ENCODE measurements at regions not wholly inside any gene's neighbourhood (a gene's known extent, or its start where the extent isn't known, plus 50 kb on each side); places are given as distances from the start of the nearest gene placed in this dataset.

GRCh38 chr10:29028486-29028885 lies 260.4 kb upstream of the LYZL1 start:
- Histone ChIP-seq H3K4me1 (ENCODE audit: control insufficient read depth, insufficient read depth, low read length, unreplicated experiment) (peaks cover 6% of the 10 kb centered on the region), H3K79me2 (ENCODE audit: control insufficient read depth, insufficient read depth, low read length, unreplicated experiment) (no peaks in the 10 kb centered on the region), H3K4me3 (ENCODE audit: low read depth, low read length) (no peak overlapping the region), H2AFZ (ENCODE audit: low read length, unreplicated experiment) (no peak overlapping the region), H3K27ac (ENCODE audit: low read depth, low read length) (no peak overlapping the region), H3K36me3 (ENCODE audit: insufficient read depth, low read length) (no peaks in the 10 kb centered on the region), H3K27me3 (ENCODE audit: insufficient read depth, low read length) (peaks cover 13% of the 10 kb centered on the region)

GRCh38 chr10:29030900-29031299 lies 258.0 kb upstream of the LYZL1 start:
- Histone ChIP-seq H3K36me3 (ENCODE audit: insufficient read depth, low read length) (no peaks in the 10 kb centered on the region), H2AFZ (ENCODE audit: low read length, unreplicated experiment) (no peak overlapping the region), H3K4me1 (ENCODE audit: control insufficient read depth, insufficient read depth, low read length, unreplicated experiment) (no peaks in the 10 kb centered on the region), H3K27ac (ENCODE audit: low read depth, low read length) (no peak overlapping the region), H3K79me2 (ENCODE audit: control insufficient read depth, insufficient read depth, low read length, unreplicated experiment) (no peaks in the 10 kb centered on the region), H3K4me3 (ENCODE audit: low read depth, low read length) (no peak overlapping the region), H3K27me3 (ENCODE audit: insufficient read depth, low read length) (peaks cover 11% of the 10 kb centered on the region)

GRCh38 chr10:29032169-29032568 lies 256.7 kb upstream of the LYZL1 start:
- no peak overlapping the region for H3K27ac ChIP-seq (ENCODE audit: low read depth, low read length)
- no peak overlapping the region for H3K4me3 ChIP-seq (ENCODE audit: low read depth, low read length)
- no peaks in the 10 kb centered on the region for H3K4me1 ChIP-seq (ENCODE audit: control insufficient read depth, insufficient read depth, low read length, unreplicated experiment)

GRCh38 chr10:29033311-29033940 lies 255.4 kb upstream of the LYZL1 start:
- Histone ChIP-seq H2AFZ (ENCODE audit: low read length, unreplicated experiment) (no peak overlapping the region), H3K27ac (ENCODE audit: low read depth, low read length) (no peak overlapping the region), H3K27me3 (ENCODE audit: insufficient read depth, low read length) (no peaks in the 10 kb centered on the region), H3K4me3 (ENCODE audit: low read depth, low read length) (no peak overlapping the region), H3K36me3 (ENCODE audit: insufficient read depth, low read length) (no peaks in the 10 kb centered on the region), H3K4me1 (ENCODE audit: control insufficient read depth, insufficient read depth, low read length, unreplicated experiment) (no peaks in the 10 kb centered on the region), H3K79me2 (ENCODE audit: control insufficient read depth, insufficient read depth, low read length, unreplicated experiment) (no peaks in the 10 kb centered on the region)

More at GRCh38 chr10:29032169-29032568, 256.7 kb upstream of the LYZL1 start:
- no peak overlapping the region for H2AFZ ChIP-seq (ENCODE audit: low read length, unreplicated experiment)
- H3K36me3 ChIP-seq (ENCODE audit: insufficient read depth, low read length) = no peaks in the 10 kb centered on the region
- H3K79me2 ChIP-seq (ENCODE audit: control insufficient read depth, insufficient read depth, low read length, unreplicated experiment) = no peaks in the 10 kb centered on the region
- H3K27me3 ChIP-seq (ENCODE audit: insufficient read depth, low read length) = peaks cover under 1% of the 10 kb centered on the region; the same call in 1 of the 2 replicates

- Histone ChIP-seq H3K4me3 (ENCODE audit: low read depth, low read length) (no peak overlapping the region), H3K27ac (ENCODE audit: low read depth, low read length) (no peak overlapping the region), H3K79me2 (ENCODE audit: control insufficient read depth, insufficient read depth, low read length, unreplicated experiment) (no peaks in the 10 kb centered on the region), H3K36me3 (ENCODE audit: insufficient read depth, low read length) (no peaks in the 10 kb centered on the region), H2AFZ (ENCODE audit: low read length, unreplicated experiment) (no peak overlapping the region), H3K4me1 (ENCODE audit: control insufficient read depth, insufficient read depth, low read length, unreplicated experiment) (peaks cover 5% of the 10 kb centered on the region), H3K27me3 (ENCODE audit: insufficient read depth, low read length) (no peaks in the 10 kb centered on the region)
Measured at GRCh38 chr10:29034592-29034991, 254.3 kb upstream of the LYZL1 start.

GRCh38 chr10:29035721-29036120 lies 253.1 kb upstream of the LYZL1 start:
- Histone ChIP-seq H2AFZ (ENCODE audit: low read length, unreplicated experiment) (no peak overlapping the region), H3K79me2 (ENCODE audit: control insufficient read depth, insufficient read depth, low read length, unreplicated experiment) (no peaks in the 10 kb centered on the region), H3K27me3 (ENCODE audit: insufficient read depth, low read length) (no peaks in the 10 kb centered on the region), H3K36me3 (ENCODE audit: insufficient read depth, low read length) (no peaks in the 10 kb centered on the region), H3K27ac (ENCODE audit: low read depth, low read length) (no peak overlapping the region), H3K4me3 (ENCODE audit: low read depth, low read length) (no peak overlapping the region), H3K4me1 (ENCODE audit: control insufficient read depth, insufficient read depth, low read length, unreplicated experiment) (peaks cover 16% of the 10 kb centered on the region)

- Histone ChIP-seq H2AFZ (ENCODE audit: low read length, unreplicated experiment) (no peak overlapping the region), H3K27ac (ENCODE audit: low read depth, low read length) (no peak overlapping the region), H3K27me3 (ENCODE audit: insufficient read depth, low read length) (no peaks in the 10 kb centered on the region), H3K79me2 (ENCODE audit: control insufficient read depth, insufficient read depth, low read length, unreplicated experiment) (no peaks in the 10 kb centered on the region), H3K4me1 (ENCODE audit: control insufficient read depth, insufficient read depth, low read length, unreplicated experiment) (peaks cover 21% of the 10 kb centered on the region), H3K4me3 (ENCODE audit: low read depth, low read length) (no peak overlapping the region), H3K36me3 (ENCODE audit: insufficient read depth, low read length) (no peaks in the 10 kb centered on the region)
Measured at GRCh38 chr10:29037348-29038113, 251.3 kb upstream of the LYZL1 start.

GRCh38 chr10:29039091-29039490 lies 249.8 kb upstream of the LYZL1 start:
- H3K27me3 ChIP-seq (ENCODE audit: insufficient read depth, low read length) = no peaks in the 10 kb centered on the region
- no peak overlapping the region for H2AFZ ChIP-seq (ENCODE audit: low read length, unreplicated experiment)
- H3K36me3 ChIP-seq (ENCODE audit: insufficient read depth, low read length) = no peaks in the 10 kb centered on the region
- H3K79me2 ChIP-seq (ENCODE audit: control insufficient read depth, insufficient read depth, low read length, unreplicated experiment) = no peaks in the 10 kb centered on the region
- H3K27ac ChIP-seq (ENCODE audit: low read depth, low read length) = no peak overlapping the region
- no peak overlapping the region for H3K4me3 ChIP-seq (ENCODE audit: low read depth, low read length)
- H3K4me1 ChIP-seq (ENCODE audit: control insufficient read depth, insufficient read depth, low read length, unreplicated experiment) = peaks cover 21% of the 10 kb centered on the region

GRCh38 chr10:29039677-29040189 lies 249.1 kb upstream of the LYZL1 start:
- Histone ChIP-seq H3K27ac (ENCODE audit: low read depth, low read length) (peak overlapping the region; percentile 25; the same call in 1 of the 2 replicates), H3K36me3 (ENCODE audit: insufficient read depth, low read length) (no peaks in the 10 kb centered on the region), H2AFZ (ENCODE audit: low read length, unreplicated experiment) (no peak overlapping the region), H3K4me3 (ENCODE audit: low read depth, low read length) (no peak overlapping the region), H3K79me2 (ENCODE audit: control insufficient read depth, insufficient read depth, low read length, unreplicated experiment) (no peaks in the 10 kb centered on the region), H3K4me1 (ENCODE audit: control insufficient read depth, insufficient read depth, low read length, unreplicated experiment) (peaks cover 21% of the 10 kb centered on the region), H3K27me3 (ENCODE audit: insufficient read depth, low read length) (no peaks in the 10 kb centered on the region)

- H3K4me3 ChIP-seq (ENCODE audit: low read depth, low read length) = no peak overlapping the region; the same call in 1 of the 2 replicates
- no peaks in the 10 kb centered on the region for H3K27me3 ChIP-seq (ENCODE audit: insufficient read depth, low read length)
- H3K27ac ChIP-seq (ENCODE audit: low read depth, low read length) = no peak overlapping the region
- peak overlapping the region; percentile 67 for H2AFZ ChIP-seq (ENCODE audit: low read length, unreplicated experiment)
- no peaks in the 10 kb centered on the region for H3K79me2 ChIP-seq (ENCODE audit: control insufficient read depth, insufficient read depth, low read length, unreplicated experiment)
- peaks cover 21% of the 10 kb centered on the region for H3K4me1 ChIP-seq (ENCODE audit: control insufficient read depth, insufficient read depth, low read length, unreplicated experiment)
- no peaks in the 10 kb centered on the region for H3K36me3 ChIP-seq (ENCODE audit: insufficient read depth, low read length)
Measured at GRCh38 chr10:29041616-29042015, 247.3 kb upstream of the LYZL1 start.

GRCh38 chr10:29048506-29048905 lies 240.4 kb upstream of the LYZL1 start:
- peaks cover 38% of the 10 kb centered on the region for H3K27me3 ChIP-seq (ENCODE audit: insufficient read depth, low read length)
- no peak overlapping the region for H2AFZ ChIP-seq (ENCODE audit: low read length, unreplicated experiment)
- H3K79me2 ChIP-seq (ENCODE audit: control insufficient read depth, insufficient read depth, low read length, unreplicated experiment) = no peaks in the 10 kb centered on the region
- H3K4me3 ChIP-seq (ENCODE audit: low read depth, low read length) = no peak overlapping the region
- no peaks in the 10 kb centered on the region for H3K4me1 ChIP-seq (ENCODE audit: control insufficient read depth, insufficient read depth, low read length, unreplicated experiment)
- H3K36me3 ChIP-seq (ENCODE audit: insufficient read depth, low read length) = no peaks in the 10 kb centered on the region
- no peak overlapping the region for H3K27ac ChIP-seq (ENCODE audit: low read depth, low read length)

Measured in ACC112 (cell line).